Retinal pigment epithelial cell (primary cell): ENCODE measurements at regions not wholly inside any gene's neighbourhood (a gene's known extent, or its start where the extent isn't known, plus 50 kb on each side); places are given as distances from the start of the nearest gene placed in this dataset.

Experiments used
- DNase-seq: peaks from one replicate; pipeline ENCODE4 v3.0.0-alpha.2; 2010; ENCODE audit warnings: low read depth
- H3K4me3 ChIP-seq: 2 replicates; pipeline ENCODE4 v1.5.1; 2011; ENCODE audit warnings: mild to moderate bottlenecking, low read length, control low read depth, moderate library complexity
- CTCF ChIP-seq: conservative IDR thresholded peaks from 2 replicates; pipeline ENCODE4 v1.5.1; 2011; ENCODE audit warnings: low read depth, low read length, control low read depth, inconsistent platforms

GRCh38 chr22:44437216-44438055 is 60.6 kb downstream of the RTL6 start:
- no peak overlapping the region for H3K4me3 ChIP-seq
- DNase-seq, result no peak
- TF ChIP-seq CTCF, result no peak

- TF ChIP-seq CTCF, result no peak
- H3K4me3 ChIP-seq, result no peak overlapping the region
- DNase-seq, result no peak
These were observed 61.3 kb downstream of the RTL6 start for GRCh38 chr22:44436736-44437135.

GRCh38 chr22:44431256-44431655 is 66.8 kb downstream of the RTL6 start:
- TF ChIP-seq CTCF, result no peak
- no peak overlapping the region for H3K4me3 ChIP-seq
- no peak for DNase-seq

GRCh38 chr22:44430716-44431115 is 67.3 kb downstream of the RTL6 start:
- H3K4me3 ChIP-seq, result no peak overlapping the region
- TF ChIP-seq CTCF, result no peak
- no peak for DNase-seq

- TF ChIP-seq CTCF, result no peak
- H3K4me3 ChIP-seq, result no peak overlapping the region
- DNase-seq, result no peak
These were observed 68.0 kb downstream of the RTL6 start for GRCh38 chr22:44429941-44430587.

GRCh38 chr22:44428941-44429830 is 68.8 kb downstream of the RTL6 start:
- TF ChIP-seq CTCF, result no peak
- H3K4me3 ChIP-seq, result no peak overlapping the region
- DNase-seq, result no peak
